ENCODE measurements at regions not wholly inside any gene's neighbourhood (a gene's known extent, or its start where the extent isn't known, plus 50 kb on each side); places are given as distances from the start of the nearest gene placed in this dataset.

- H3K27ac ChIP-seq (ENCODE audit: insufficient read depth, low read depth, low read length, poor library complexity, severe bottlenecking), result no peak overlapping the region
- no peaks in the 10 kb centered on the region for H3K27me3 ChIP-seq (ENCODE audit: control insufficient read depth, insufficient read depth, low read length, poor library complexity, severe bottlenecking)
- no peaks in the 10 kb centered on the region for H3K4me1 ChIP-seq (ENCODE audit: control insufficient read depth, insufficient read depth, low read length)
- 100% methylated on average over 1 of the region's 1 CpG; no CpG with 5 or more reads in 1 of the 2 experiments for WGBS, 2 experiments
- H3K36me3 ChIP-seq (ENCODE audit: control insufficient read depth, insufficient read depth, low read length), result no peaks in the 10 kb centered on the region
- no peak overlapping the region for H3K4me3 ChIP-seq (ENCODE audit: insufficient read depth, low read depth, low read length)
- H3K9me3 ChIP-seq (ENCODE audit: control insufficient read depth, low read length), result no peaks in the 10 kb centered on the region
These were observed 593.8 kb downstream of the USP25 start for GRCh38 chr21:16323596-16323995.

- no peak overlapping the region for H3K4me3 ChIP-seq (ENCODE audit: insufficient read depth, low read depth, low read length)
- H3K27me3 ChIP-seq (ENCODE audit: control insufficient read depth, insufficient read depth, low read length, poor library complexity, severe bottlenecking), result no peaks in the 10 kb centered on the region
- WGBS, 2 experiments, result 71% methylated on average over 1 of the region's 1 CpG; no CpG with 5 or more reads in 1 of the 2 experiments
- H3K36me3 ChIP-seq (ENCODE audit: control insufficient read depth, insufficient read depth, low read length), result no peaks in the 10 kb centered on the region
- H3K4me1 ChIP-seq (ENCODE audit: control insufficient read depth, insufficient read depth, low read length), result no peaks in the 10 kb centered on the region
- no peak overlapping the region for H3K27ac ChIP-seq (ENCODE audit: insufficient read depth, low read depth, low read length, poor library complexity, severe bottlenecking)
- H3K9me3 ChIP-seq (ENCODE audit: control insufficient read depth, low read length), result no peaks in the 10 kb centered on the region
These were observed 594.8 kb downstream of the USP25 start for GRCh38 chr21:16324630-16325029.

GRCh38 chr21:16330082-16330907 lies 600.5 kb downstream of the USP25 start:
- no peak overlapping the region for H3K4me3 ChIP-seq (ENCODE audit: insufficient read depth, low read depth, low read length)
- 29 to 38% methylated on average over 2 to 4 of the region's 6 CpGs for WGBS, 2 experiments

GRCh38 chr21:16330908-16331268 lies 601.1 kb downstream of the USP25 start:
- WGBS, 2 experiments, result 70 to 71% methylated on average over 4 of the region's 5 CpGs
- Histone ChIP-seq H3K27ac (ENCODE audit: insufficient read depth, low read depth, low read length, poor library complexity, severe bottlenecking) (no peak overlapping the region), H3K4me3 (ENCODE audit: insufficient read depth, low read depth, low read length) (no peak overlapping the region), H3K9me3 (ENCODE audit: control insufficient read depth, low read length) (no peaks in the 10 kb centered on the region), H3K27me3 (ENCODE audit: control insufficient read depth, insufficient read depth, low read length, poor library complexity, severe bottlenecking) (no peaks in the 10 kb centered on the region), H3K36me3 (ENCODE audit: control insufficient read depth, insufficient read depth, low read length) (no peaks in the 10 kb centered on the region), H3K4me1 (ENCODE audit: control insufficient read depth, insufficient read depth, low read length) (no peaks in the 10 kb centered on the region)

More at GRCh38 chr21:16330082-16330907, 600.5 kb downstream of the USP25 start:
- Histone ChIP-seq H3K9me3 (ENCODE audit: control insufficient read depth, low read length) (no peaks in the 10 kb centered on the region), H3K27ac (ENCODE audit: insufficient read depth, low read depth, low read length, poor library complexity, severe bottlenecking) (no peak overlapping the region), H3K36me3 (ENCODE audit: control insufficient read depth, insufficient read depth, low read length) (no peaks in the 10 kb centered on the region), H3K4me1 (ENCODE audit: control insufficient read depth, insufficient read depth, low read length) (no peaks in the 10 kb centered on the region), H3K27me3 (ENCODE audit: control insufficient read depth, insufficient read depth, low read length, poor library complexity, severe bottlenecking) (no peaks in the 10 kb centered on the region)

DNA sequence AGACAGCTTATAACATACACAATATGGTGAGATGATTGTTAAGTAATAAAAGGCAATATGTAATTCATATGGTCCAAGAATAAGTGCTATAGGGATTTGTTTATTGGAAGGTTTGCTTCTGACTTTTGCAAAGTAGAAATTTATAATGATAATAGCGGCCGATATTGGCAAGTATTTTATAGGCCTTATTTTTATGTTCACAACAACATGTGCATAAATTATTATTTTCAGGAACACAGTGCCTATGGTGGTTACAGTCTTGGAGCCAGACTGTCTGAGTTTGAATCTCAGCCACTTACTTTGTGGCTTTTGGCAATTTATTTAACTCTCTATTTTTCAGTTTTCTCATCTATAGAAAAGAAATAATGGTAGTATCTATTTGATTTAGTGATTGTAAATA lies 607.5 kb downstream of the USP25 start:
- Histone ChIP-seq H3K36me3 (ENCODE audit: control insufficient read depth, insufficient read depth, low read length) (no peaks in the 10 kb centered on the region), H3K9me3 (ENCODE audit: control insufficient read depth, low read length) (no peaks in the 10 kb centered on the region), H3K4me3 (ENCODE audit: insufficient read depth, low read depth, low read length) (no peak overlapping the region), H3K27me3 (ENCODE audit: control insufficient read depth, insufficient read depth, low read length, poor library complexity, severe bottlenecking) (no peaks in the 10 kb centered on the region), H3K27ac (ENCODE audit: insufficient read depth, low read depth, low read length, poor library complexity, severe bottlenecking) (no peak overlapping the region), H3K4me1 (ENCODE audit: control insufficient read depth, insufficient read depth, low read length) (no peaks in the 10 kb centered on the region)
- WGBS, 2 experiments, result no CpG with 5 or more reads among the region's 2 CpGs

DNA sequence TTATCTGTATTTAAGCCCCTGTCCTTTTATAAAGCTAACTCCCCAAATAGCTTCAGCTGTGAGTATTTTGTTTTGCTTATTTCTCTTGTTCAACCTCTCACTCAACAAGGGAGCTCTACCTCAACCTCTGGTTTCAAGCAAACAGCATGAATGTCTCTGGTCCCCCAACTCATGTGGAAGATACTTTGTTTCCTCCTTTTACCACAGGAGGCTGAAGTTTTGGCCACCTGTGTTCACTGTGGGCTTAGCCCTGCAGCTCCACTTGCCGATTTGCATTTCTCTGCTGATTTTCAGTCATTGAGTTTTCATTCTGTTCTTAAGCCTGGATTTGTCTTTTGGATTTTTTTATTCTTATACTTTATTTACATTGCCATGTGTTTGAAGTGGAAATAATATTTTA lies 613.1 kb downstream of the USP25 start:
- no peak overlapping the region for H3K27ac ChIP-seq (ENCODE audit: insufficient read depth, low read depth, low read length, poor library complexity, severe bottlenecking)
- H3K27me3 ChIP-seq (ENCODE audit: control insufficient read depth, insufficient read depth, low read length, poor library complexity, severe bottlenecking), result no peaks in the 10 kb centered on the region
- 80 to 100% methylated on average over 1 of the region's 1 CpG for WGBS, 2 experiments
- H3K9me3 ChIP-seq (ENCODE audit: control insufficient read depth, low read length), result no peaks in the 10 kb centered on the region
- H3K36me3 ChIP-seq (ENCODE audit: control insufficient read depth, insufficient read depth, low read length), result no peaks in the 10 kb centered on the region
- no peaks in the 10 kb centered on the region for H3K4me1 ChIP-seq (ENCODE audit: control insufficient read depth, insufficient read depth, low read length)
- H3K4me3 ChIP-seq (ENCODE audit: insufficient read depth, low read depth, low read length), result no peak overlapping the region

GRCh38 chr21:16343776-16344175 lies 614.0 kb downstream of the USP25 start:
- H3K36me3 ChIP-seq (ENCODE audit: control insufficient read depth, insufficient read depth, low read length), result no peaks in the 10 kb centered on the region
- 92 to 94% methylated on average over 2 to 3 of the region's 3 CpGs for WGBS, 2 experiments
- no peaks in the 10 kb centered on the region for H3K9me3 ChIP-seq (ENCODE audit: control insufficient read depth, low read length)
- no peaks in the 10 kb centered on the region for H3K4me1 ChIP-seq (ENCODE audit: control insufficient read depth, insufficient read depth, low read length)
- H3K27ac ChIP-seq (ENCODE audit: insufficient read depth, low read depth, low read length, poor library complexity, severe bottlenecking), result no peak overlapping the region
- no peaks in the 10 kb centered on the region for H3K27me3 ChIP-seq (ENCODE audit: control insufficient read depth, insufficient read depth, low read length, poor library complexity, severe bottlenecking)
- no peak overlapping the region for H3K4me3 ChIP-seq (ENCODE audit: insufficient read depth, low read depth, low read length)

GRCh38 chr21:16345757-16346156 lies 616.0 kb downstream of the USP25 start:
- H3K36me3 ChIP-seq (ENCODE audit: control insufficient read depth, insufficient read depth, low read length), result no peaks in the 10 kb centered on the region
- H3K27ac ChIP-seq (ENCODE audit: insufficient read depth, low read depth, low read length, poor library complexity, severe bottlenecking), result no peak overlapping the region
- no peaks in the 10 kb centered on the region for H3K9me3 ChIP-seq (ENCODE audit: control insufficient read depth, low read length)
- no peaks in the 10 kb centered on the region for H3K4me1 ChIP-seq (ENCODE audit: control insufficient read depth, insufficient read depth, low read length)
- no peak overlapping the region for H3K4me3 ChIP-seq (ENCODE audit: insufficient read depth, low read depth, low read length)
- no peaks in the 10 kb centered on the region for H3K27me3 ChIP-seq (ENCODE audit: control insufficient read depth, insufficient read depth, low read length, poor library complexity, severe bottlenecking)
- 83 to 100% methylated on average over 1 of the region's 1 CpG for WGBS, 2 experiments

DNA sequence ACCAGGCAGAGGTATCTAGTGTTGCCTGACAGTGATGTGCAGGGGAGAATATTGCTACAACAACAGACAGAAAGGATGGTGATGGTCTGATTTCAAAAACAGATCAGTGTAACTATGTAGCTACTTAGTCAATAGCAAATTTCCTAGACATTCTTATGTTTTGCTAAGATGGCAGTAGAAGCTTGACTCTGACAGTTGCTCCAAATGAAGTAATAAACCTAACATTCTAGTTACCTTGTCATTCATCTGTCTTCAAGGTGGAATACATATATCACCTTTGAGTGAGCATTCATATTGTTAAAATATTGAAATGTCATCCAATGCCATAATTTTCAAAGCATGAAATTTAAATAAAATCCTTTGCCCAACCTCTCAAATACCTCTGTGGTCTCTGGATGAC lies 617.4 kb downstream of the USP25 start:
- H3K9me3 ChIP-seq (ENCODE audit: control insufficient read depth, low read length), result no peaks in the 10 kb centered on the region
- no peaks in the 10 kb centered on the region for H3K4me1 ChIP-seq (ENCODE audit: control insufficient read depth, insufficient read depth, low read length)
- H3K27ac ChIP-seq (ENCODE audit: insufficient read depth, low read depth, low read length, poor library complexity, severe bottlenecking), result no peak overlapping the region
- no peaks in the 10 kb centered on the region for H3K27me3 ChIP-seq (ENCODE audit: control insufficient read depth, insufficient read depth, low read length, poor library complexity, severe bottlenecking)
- H3K36me3 ChIP-seq (ENCODE audit: control insufficient read depth, insufficient read depth, low read length), result no peaks in the 10 kb centered on the region
- H3K4me3 ChIP-seq (ENCODE audit: insufficient read depth, low read depth, low read length), result no peak overlapping the region

DNA sequence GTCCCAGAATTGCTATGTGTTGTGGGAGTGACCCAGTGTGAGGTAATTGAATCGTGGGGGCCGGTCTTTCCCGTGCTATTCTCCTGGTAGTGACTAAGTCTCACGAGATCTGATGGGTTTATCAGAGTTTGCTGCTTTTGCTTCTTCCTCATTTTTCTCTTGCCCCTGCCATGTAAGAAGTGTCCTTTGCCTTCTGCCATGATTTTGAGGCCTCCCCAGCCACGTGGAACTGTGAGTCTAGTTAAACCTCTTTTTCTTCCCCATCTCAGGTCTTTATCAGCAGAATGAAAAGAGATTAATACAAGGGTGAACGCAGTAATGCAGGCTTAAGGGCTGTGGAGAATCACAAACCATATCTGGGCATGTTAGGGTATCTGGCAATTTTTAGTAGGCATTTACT lies 624.0 kb downstream of the USP25 start:
- no peaks in the 10 kb centered on the region for H3K9me3 ChIP-seq (ENCODE audit: control insufficient read depth, low read length)
- no peak overlapping the region for H3K27ac ChIP-seq (ENCODE audit: insufficient read depth, low read depth, low read length, poor library complexity, severe bottlenecking)
- H3K36me3 ChIP-seq (ENCODE audit: control insufficient read depth, insufficient read depth, low read length), result no peaks in the 10 kb centered on the region
- no peaks in the 10 kb centered on the region for H3K4me1 ChIP-seq (ENCODE audit: control insufficient read depth, insufficient read depth, low read length)
- H3K4me3 ChIP-seq (ENCODE audit: insufficient read depth, low read depth, low read length), result no peak overlapping the region
- 84 to 94% methylated on average over 6 of the region's 6 CpGs for WGBS, 2 experiments
- H3K27me3 ChIP-seq (ENCODE audit: control insufficient read depth, insufficient read depth, low read length, poor library complexity, severe bottlenecking), result no peaks in the 10 kb centered on the region

Data from ectodermal cell (in vitro differentiated cells).